Mesodermal cell (in vitro differentiated cells): ENCODE measurements at regions not wholly inside any gene's neighbourhood (a gene's known extent, or its start where the extent isn't known, plus 50 kb on each side); places are given as distances from the start of the nearest gene placed in this dataset.

ENCODE experiments used
- H3K27ac ChIP-seq: 2 replicates; pipeline ENCODE4 v1.7.0; 2013; ENCODE audit warnings: mild to moderate bottlenecking, low read depth, low read length, moderate library complexity; ENCODE audit not compliant: severe bottlenecking
- H3K36me3 ChIP-seq: 2 replicates; pipeline ENCODE4 v1.7.1; 2013; ENCODE audit warnings: mild to moderate bottlenecking, low read length, moderate library complexity; ENCODE audit not compliant: control insufficient read depth, insufficient read depth
- H3K4me1 ChIP-seq: one replicate; pipeline ENCODE4 v1.7.1; 2013; ENCODE audit warnings: mild to moderate bottlenecking, low read length; ENCODE audit not compliant: insufficient read depth, control insufficient read depth, poor library complexity, severe bottlenecking
- H3K4me3 ChIP-seq: 2 replicates; pipeline ENCODE4 v1.7.0; 2013; ENCODE audit warnings: low read length, control low read depth, mild to moderate bottlenecking; ENCODE audit not compliant: insufficient read depth, poor library complexity, severe bottlenecking; ENCODE audit errors: extremely low read depth
- H3K9me3 ChIP-seq: 2 replicates; pipeline ENCODE4 v1.7.1; 2013; ENCODE audit warnings: mild to moderate bottlenecking, low read length, moderate library complexity; ENCODE audit not compliant: control insufficient read depth
- WGBS, 2 experiments: methylation state at CpG; one replicate each; pipeline ENCODE4 v1.1.5; 2013; ENCODE audit warnings: missing lambda C conversion rate in 2 of 2; ENCODE audit not compliant: insufficient coverage in 2 of 2; 5-methylcytosine and 5-hydroxymethylcytosine counted together

GRCh38 chr13:27001705-27002104 is 169.9 kb downstream of the USP12 start:
- Histone ChIP-seq H3K9me3 (peaks cover 4% of the 10 kb centered on the region), H3K4me1 (no peaks in the 10 kb centered on the region), H3K4me3 (no peak overlapping the region), H3K36me3 (no peaks in the 10 kb centered on the region), H3K27ac (no peak overlapping the region)
- WGBS, 2 experiments: 83 to 89% methylated on average over 3 to 6 of the region's 6 CpGs

- no peak overlapping the region for H3K27ac ChIP-seq
- no peaks in the 10 kb centered on the region for H3K4me1 ChIP-seq
- H3K9me3 ChIP-seq: peaks cover 4% of the 10 kb centered on the region
- H3K36me3 ChIP-seq: no peaks in the 10 kb centered on the region
- WGBS, 2 experiments: 86 to 92% methylated on average over 6 of the region's 6 CpGs
- H3K4me3 ChIP-seq: no peak overlapping the region
Measured at GRCh38 chr13:27000686-27001085, 170.9 kb downstream of the USP12 start.

DNA sequence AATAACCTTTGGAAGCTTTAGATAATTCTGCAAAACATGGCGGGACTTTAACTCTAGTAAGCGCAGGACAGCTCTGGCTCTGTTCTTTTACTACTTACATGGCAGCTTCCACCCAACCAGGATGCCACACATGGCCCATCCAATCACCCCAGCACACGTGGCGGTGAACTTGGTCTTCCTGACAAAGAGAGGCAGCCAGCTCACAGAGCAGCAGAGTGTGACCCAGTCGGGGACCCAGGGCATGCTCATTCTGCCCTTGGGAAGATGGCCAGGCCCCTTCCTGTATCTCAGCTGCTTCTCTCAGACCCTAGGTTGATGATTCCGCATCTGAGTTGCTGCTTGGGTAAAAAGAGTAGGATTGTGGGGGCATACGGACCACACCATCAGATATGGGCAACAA is 172.1 kb downstream of the USP12 start:
- H3K4me3 ChIP-seq: no peak overlapping the region
- WGBS, 2 experiments: 77 to 78% methylated on average over 3 to 5 of the region's 7 CpGs
- H3K27ac ChIP-seq: no peak overlapping the region
- H3K36me3 ChIP-seq: no peaks in the 10 kb centered on the region
- peaks cover 4% of the 10 kb centered on the region for H3K9me3 ChIP-seq
- H3K4me1 ChIP-seq: no peaks in the 10 kb centered on the region

- WGBS, 2 experiments: 88 to 89% methylated on average over 4 to 7 of the region's 8 CpGs
- Histone ChIP-seq H3K36me3 (no peaks in the 10 kb centered on the region), H3K9me3 (peaks cover 4% of the 10 kb centered on the region), H3K4me1 (no peaks in the 10 kb centered on the region), H3K27ac (no peak overlapping the region), H3K4me3 (no peak overlapping the region)
Measured at GRCh38 chr13:26998292-26998691, 173.3 kb downstream of the USP12 start.

- Histone ChIP-seq H3K36me3 (no peaks in the 10 kb centered on the region), H3K9me3 (no peaks in the 10 kb centered on the region), H3K27ac (no peak overlapping the region), H3K4me1 (no peaks in the 10 kb centered on the region), H3K4me3 (no peak overlapping the region)
- 82 to 87% methylated on average over 3 to 4 of the region's 6 CpGs for WGBS, 2 experiments
Measured at GRCh38 chr13:26996965-26997752, 174.5 kb downstream of the USP12 start.

DNA sequence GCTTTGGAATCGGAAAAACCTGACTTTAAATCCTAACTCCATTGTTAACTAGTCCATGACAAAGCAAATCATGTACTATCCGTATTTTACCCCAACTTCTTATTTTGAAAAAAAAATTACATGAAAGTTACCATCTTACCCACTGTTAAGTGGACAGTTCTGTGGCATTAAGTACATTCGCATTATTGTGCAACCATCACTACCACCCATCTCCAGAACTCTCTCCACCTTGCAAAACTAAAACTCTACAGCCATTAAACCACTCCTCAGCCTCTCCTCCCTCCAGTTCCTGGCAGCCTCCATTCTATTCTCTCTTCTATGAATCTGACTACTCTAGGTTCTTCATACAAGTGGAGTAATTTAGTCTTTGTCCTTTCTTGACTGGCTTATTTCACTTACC is 176.5 kb downstream of the USP12 start:
- Histone ChIP-seq H3K4me1 (no peaks in the 10 kb centered on the region), H3K4me3 (no peak overlapping the region), H3K9me3 (no peaks in the 10 kb centered on the region), H3K27ac (no peak overlapping the region), H3K36me3 (no peaks in the 10 kb centered on the region)
- WGBS, 2 experiments: 89 to 93% methylated on average over 3 of the region's 3 CpGs

DNA sequence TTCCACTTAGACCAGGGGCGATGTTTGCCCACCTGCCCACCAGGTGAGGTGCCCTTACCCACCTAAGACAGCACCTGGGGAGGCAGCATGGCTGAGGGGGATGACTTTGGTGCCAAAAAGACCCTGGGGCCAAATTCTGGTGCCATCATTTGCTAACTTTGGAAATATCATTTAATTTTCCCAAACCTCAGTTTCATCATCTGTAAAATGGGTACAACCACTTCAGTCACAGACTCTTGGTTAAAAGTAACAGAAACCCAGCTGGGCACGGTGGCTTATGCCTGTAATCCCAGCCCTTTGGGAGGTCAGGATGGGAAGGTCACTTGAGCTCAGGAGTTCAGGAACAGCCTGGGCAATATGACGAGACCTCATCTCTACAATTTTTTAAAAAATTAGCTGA is 177.8 kb downstream of the USP12 start:
- H3K27ac ChIP-seq: no peak overlapping the region
- 86 to 100% methylated on average over 1 of the region's 3 CpGs for WGBS, 2 experiments

DNA sequence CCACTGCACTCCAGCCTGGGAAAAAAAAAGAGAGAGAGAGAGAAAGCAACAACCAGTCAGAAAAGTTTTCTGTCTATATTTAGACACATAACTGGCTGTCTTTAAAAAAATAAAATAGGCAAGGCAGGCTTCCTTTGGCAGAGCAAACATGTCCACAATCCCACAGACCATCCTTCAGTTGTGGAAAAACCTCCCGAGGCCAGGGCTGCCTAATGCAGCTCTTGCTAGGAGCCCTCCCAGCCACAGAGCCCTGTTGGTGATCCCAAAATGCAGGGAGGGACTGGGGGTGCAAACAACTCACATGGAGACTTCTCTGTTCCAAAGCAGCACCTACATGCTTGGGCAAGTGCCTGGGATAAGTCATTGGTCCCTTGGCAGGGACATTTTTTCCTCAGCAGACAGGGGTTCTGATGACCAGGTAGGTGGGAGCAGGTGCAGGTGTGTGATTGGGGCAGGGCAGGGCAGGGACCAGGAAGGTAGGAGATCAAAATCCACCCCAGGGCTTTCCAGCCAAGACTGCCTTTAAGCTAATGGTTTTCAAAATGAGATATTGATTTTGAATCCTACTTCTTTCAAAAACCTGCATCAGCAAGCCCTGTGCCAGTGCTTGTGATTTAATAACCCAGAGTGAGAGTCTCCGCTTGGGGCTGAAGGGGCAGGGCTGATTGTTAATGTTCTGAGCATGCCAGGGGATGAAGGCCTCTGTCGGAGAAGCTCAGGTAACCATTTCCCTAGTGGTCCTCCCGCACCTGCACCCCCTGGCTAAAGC is 178.5 kb downstream of the USP12 start:
- no peak overlapping the region for H3K27ac ChIP-seq
- WGBS, 2 experiments: 83 to 87% methylated on average over 3 of the region's 4 CpGs

More for the DNA sequence above, 177.8 kb downstream of the USP12 start:
- no peaks in the 10 kb centered on the region for H3K4me1 ChIP-seq
- no peak overlapping the region for H3K4me3 ChIP-seq
- no peaks in the 10 kb centered on the region for H3K9me3 ChIP-seq
- no peaks in the 10 kb centered on the region for H3K36me3 ChIP-seq

GRCh38 chr13:26991508-26992181 is 180.0 kb downstream of the USP12 start:
- WGBS, 2 experiments: 86 to 92% methylated on average over 11 of the region's 12 CpGs
- H3K36me3 ChIP-seq: no peaks in the 10 kb centered on the region

More for the DNA sequence above, 178.5 kb downstream of the USP12 start:
- H3K9me3 ChIP-seq: no peaks in the 10 kb centered on the region
- no peak overlapping the region for H3K4me3 ChIP-seq
- no peaks in the 10 kb centered on the region for H3K4me1 ChIP-seq
- H3K36me3 ChIP-seq: no peaks in the 10 kb centered on the region

GRCh38 chr13:26989957-26990713 is 181.5 kb downstream of the USP12 start:
- Histone ChIP-seq H3K4me3 (no peak overlapping the region), H3K36me3 (no peaks in the 10 kb centered on the region), H3K4me1 (no peaks in the 10 kb centered on the region), H3K27ac (no peak overlapping the region), H3K9me3 (no peaks in the 10 kb centered on the region)
- WGBS, 2 experiments: 88 to 93% methylated on average over 14 to 16 of the region's 16 CpGs

More at GRCh38 chr13:26991508-26992181, 180.0 kb downstream of the USP12 start:
- Histone ChIP-seq H3K4me1 (no peaks in the 10 kb centered on the region), H3K9me3 (no peaks in the 10 kb centered on the region), H3K4me3 (no peak overlapping the region), H3K27ac (no peak overlapping the region)
